ENCODE measurements at regions not wholly inside any gene's neighbourhood (a gene's known extent, or its start where the extent isn't known, plus 50 kb on each side); places are given as distances from the start of the nearest gene placed in this dataset.

GRCh38 chr6:21297665-21298064, 295.9 kb upstream of the SOX4 start:
- TF ChIP-seq CTCF (IDR thresholded peaks at IDR 0.05) (no peak), POLR2A (IDR thresholded peaks at IDR 0.05) (no peak)
